ENCODE measurements at regions not wholly inside any gene's neighbourhood (a gene's known extent, or its start where the extent isn't known, plus 50 kb on each side); places are given as distances from the start of the nearest gene placed in this dataset.

GRCh38 chr3:40996382-40996781, 202.9 kb upstream of the CTNNB1 start:
- DNase-seq (ENCODE audit: low read depth) = no peak

GRCh38 chr3:40996827-40997710, 202.2 kb upstream of the CTNNB1 start:
- no peak for DNase-seq (ENCODE audit: low read depth)

GRCh38 chr3:40997711-40998519, 201.4 kb upstream of the CTNNB1 start:
- DNase-seq (ENCODE audit: low read depth) = no peak

GRCh38 chr3:40999682-41000081, 199.6 kb upstream of the CTNNB1 start:
- no peak for DNase-seq (ENCODE audit: low read depth)

GRCh38 chr3:41000471-41000870, 198.8 kb upstream of the CTNNB1 start:
- DNase-seq (ENCODE audit: low read depth) = no peak

- no peak for DNase-seq (ENCODE audit: low read depth)
Observed at GRCh38 chr3:41001556-41001955, 197.7 kb upstream of the CTNNB1 start.

- no peak for DNase-seq (ENCODE audit: low read depth)
Observed at GRCh38 chr3:41002104-41002503, 197.2 kb upstream of the CTNNB1 start.

- DNase-seq (ENCODE audit: low read depth) = no peak
Observed at GRCh38 chr3:41007399-41007798, 191.9 kb upstream of the CTNNB1 start.

- DNase-seq (ENCODE audit: low read depth) = no peak
Observed at GRCh38 chr3:41011854-41012253, 187.5 kb upstream of the CTNNB1 start.

- DNase-seq (ENCODE audit: low read depth) = no peak
Observed at GRCh38 chr3:41018855-41019254, 180.4 kb upstream of the CTNNB1 start.

GRCh38 chr3:41024031-41024836, 175.1 kb upstream of the CTNNB1 start:
- no peak for DNase-seq (ENCODE audit: low read depth)

- no peak for DNase-seq (ENCODE audit: low read depth)
Observed at GRCh38 chr3:41026394-41027177, 172.7 kb upstream of the CTNNB1 start.

- DNase-seq (ENCODE audit: low read depth) = no peak
Observed at GRCh38 chr3:41029356-41029755, 169.9 kb upstream of the CTNNB1 start.

- DNase-seq (ENCODE audit: low read depth) = no peak
Observed at GRCh38 chr3:41030220-41030619, 169.1 kb upstream of the CTNNB1 start.

- DNase-seq (ENCODE audit: low read depth) = no peak
Observed at GRCh38 chr3:41031401-41031800, 167.9 kb upstream of the CTNNB1 start.

- DNase-seq (ENCODE audit: low read depth) = no peak
Observed at GRCh38 chr3:41033956-41034519, 165.3 kb upstream of the CTNNB1 start.

- DNase-seq (ENCODE audit: low read depth) = no peak
Observed at GRCh38 chr3:41035456-41036022, 163.8 kb upstream of the CTNNB1 start.

- DNase-seq (ENCODE audit: low read depth) = no peak
Observed at GRCh38 chr3:41037651-41038334, 161.5 kb upstream of the CTNNB1 start.

- no peak for DNase-seq (ENCODE audit: low read depth)
Observed at GRCh38 chr3:41040256-41040655, 159.0 kb upstream of the CTNNB1 start.

GRCh38 chr3:41041462-41041861, 157.8 kb upstream of the CTNNB1 start:
- no peak for DNase-seq (ENCODE audit: low read depth)
